ENCODE measurements at regions not wholly inside any gene's neighbourhood (a gene's known extent, or its start where the extent isn't known, plus 50 kb on each side); places are given as distances from the start of the nearest gene placed in this dataset.

DNA sequence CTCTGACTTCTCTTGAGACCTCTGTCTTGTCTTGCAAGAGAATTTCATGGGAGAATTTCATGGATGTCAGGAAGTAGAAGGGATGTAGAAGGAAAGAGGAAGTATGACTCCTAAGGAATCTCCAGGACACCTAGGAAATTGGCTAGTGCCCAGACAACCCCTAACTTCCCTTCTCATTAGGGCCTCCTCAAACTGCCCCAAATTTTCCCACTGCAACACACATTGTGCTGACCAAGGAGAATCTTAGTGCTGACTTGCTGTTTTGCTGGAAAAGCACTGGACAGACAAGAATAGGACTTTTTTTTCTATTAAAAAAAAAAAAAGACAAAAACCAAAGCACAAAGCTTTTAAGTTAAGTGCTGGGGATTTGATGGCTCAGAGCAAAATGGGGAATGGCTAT, 236.1 kb upstream of the CADM1 start:
- TF ChIP-seq, protein P1, sequence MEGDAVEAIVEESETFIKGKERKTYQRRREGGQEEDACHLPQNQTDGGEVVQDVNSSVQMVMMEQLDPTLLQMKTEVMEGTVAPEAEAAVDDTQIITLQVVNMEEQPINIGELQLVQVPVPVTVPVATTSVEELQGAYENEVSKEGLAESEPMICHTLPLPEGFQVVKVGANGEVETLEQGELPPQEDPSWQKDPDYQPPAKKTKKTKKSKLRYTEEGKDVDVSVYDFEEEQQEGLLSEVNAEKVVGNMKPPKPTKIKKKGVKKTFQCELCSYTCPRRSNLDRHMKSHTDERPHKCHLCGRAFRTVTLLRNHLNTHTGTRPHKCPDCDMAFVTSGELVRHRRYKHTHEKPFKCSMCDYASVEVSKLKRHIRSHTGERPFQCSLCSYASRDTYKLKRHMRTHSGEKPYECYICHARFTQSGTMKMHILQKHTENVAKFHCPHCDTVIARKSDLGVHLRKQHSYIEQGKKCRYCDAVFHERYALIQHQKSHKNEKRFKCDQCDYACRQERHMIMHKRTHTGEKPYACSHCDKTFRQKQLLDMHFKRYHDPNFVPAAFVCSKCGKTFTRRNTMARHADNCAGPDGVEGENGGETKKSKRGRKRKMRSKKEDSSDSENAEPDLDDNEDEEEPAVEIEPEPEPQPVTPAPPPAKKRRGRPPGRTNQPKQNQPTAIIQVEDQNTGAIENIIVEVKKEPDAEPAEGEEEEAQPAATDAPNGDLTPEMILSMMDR (IDR thresholded peaks at IDR 0.05), result no peak
- TF ChIP-seq, protein P2, sequence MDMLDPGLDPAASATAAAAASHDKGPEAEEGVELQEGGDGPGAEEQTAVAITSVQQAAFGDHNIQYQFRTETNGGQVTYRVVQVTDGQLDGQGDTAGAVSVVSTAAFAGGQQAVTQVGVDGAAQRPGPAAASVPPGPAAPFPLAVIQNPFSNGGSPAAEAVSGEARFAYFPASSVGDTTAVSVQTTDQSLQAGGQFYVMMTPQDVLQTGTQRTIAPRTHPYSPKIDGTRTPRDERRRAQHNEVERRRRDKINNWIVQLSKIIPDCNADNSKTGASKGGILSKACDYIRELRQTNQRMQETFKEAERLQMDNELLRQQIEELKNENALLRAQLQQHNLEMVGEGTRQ (IDR thresholded peaks at IDR 0.05; ENCODE audit: borderline replicate concordance, low read depth, low read length), result no peak
- no peak for TF ChIP-seq RFX5 (IDR thresholded peaks at IDR 0.05; ENCODE audit: low read length)
- TF ChIP-seq, protein P3, sequence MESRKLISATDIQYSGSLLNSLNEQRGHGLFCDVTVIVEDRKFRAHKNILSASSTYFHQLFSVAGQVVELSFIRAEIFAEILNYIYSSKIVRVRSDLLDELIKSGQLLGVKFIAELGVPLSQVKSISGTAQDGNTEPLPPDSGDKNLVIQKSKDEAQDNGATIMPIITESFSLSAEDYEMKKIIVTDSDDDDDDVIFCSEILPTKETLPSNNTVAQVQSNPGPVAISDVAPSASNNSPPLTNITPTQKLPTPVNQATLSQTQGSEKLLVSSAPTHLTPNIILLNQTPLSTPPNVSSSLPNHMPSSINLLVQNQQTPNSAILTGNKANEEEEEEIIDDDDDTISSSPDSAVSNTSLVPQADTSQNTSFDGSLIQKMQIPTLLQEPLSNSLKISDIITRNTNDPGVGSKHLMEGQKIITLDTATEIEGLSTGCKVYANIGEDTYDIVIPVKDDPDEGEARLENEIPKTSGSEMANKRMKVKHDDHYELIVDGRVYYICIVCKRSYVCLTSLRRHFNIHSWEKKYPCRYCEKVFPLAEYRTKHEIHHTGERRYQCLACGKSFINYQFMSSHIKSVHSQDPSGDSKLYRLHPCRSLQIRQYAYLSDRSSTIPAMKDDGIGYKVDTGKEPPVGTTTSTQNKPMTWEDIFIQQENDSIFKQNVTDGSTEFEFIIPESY (IDR thresholded peaks at IDR 0.05; ENCODE audit: borderline replicate concordance, low read depth), result no peak
- no peak for TF ChIP-seq POLR2AphosphoS5 (IDR thresholded peaks at IDR 0.05; ENCODE audit: low read depth, low read length)
- TF ChIP-seq SMC3 (IDR thresholded peaks at IDR 0.05; ENCODE audit: low read depth, low read length), result no peak

All from SK-N-SH (cell line).